Spleen (tissue), 11 donors: ENCODE measurements at regions not wholly inside any gene's neighbourhood (a gene's known extent, or its start where the extent isn't known, plus 50 kb on each side); places are given as distances from the start of the nearest gene placed in this dataset.
"Not testable (repeated sequence)": the region's sequence is repeated elsewhere in the genome, so short reads cannot be mapped to it uniquely, and the experiment has no call there.

ENCODE experiments used
- DNase-seq: peaks from one replicate; pipeline ENCODE4 v3.0.0-alpha.2; 2020
- H3K27ac ChIP-seq, 8 donors: fragments of 200-600 bp; sonication (generic) in 7 of 8; 1 replicate in 4 of 8; 2 replicates in 4 of 8; pipeline versions ENCODE4 v1.5.0 to v1.8.0; 2016 to 2021; ENCODE audit warnings: inconsistent platforms in 4 of 8, mild to moderate bottlenecking in 4 of 8, moderate library complexity in 1 of 8
- H3K27me3 ChIP-seq, 7 donors: fragments of 200-600 bp; sonication (generic) in 6 of 7; replicated peaks in 1 of 7; 1 replicate in 4 of 7; 2 replicates in 3 of 7; pipeline versions ENCODE4 v1.5.0 to v1.8.0; 2016 to 2021; ENCODE audit warnings: inconsistent platforms in 3 of 7, mild to moderate bottlenecking in 1 of 7
- H3K36me3 ChIP-seq, 6 donors: fragments of 200-600 bp; sonication (generic) in 5 of 6; 1 replicate in 4 of 6; 2 replicates in 2 of 6; pipeline versions ENCODE4 v1.5.0 to v1.8.0; 2016 to 2021; ENCODE audit warnings: inconsistent platforms in 2 of 6
- H3K4me1 ChIP-seq, 6 donors: fragments of 200-600 bp; sonication (generic) in 5 of 6; 1 replicate in 3 of 6; 2 replicates in 3 of 6; pipeline versions ENCODE4 v1.5.0 to v1.8.0; 2016 to 2021; ENCODE audit warnings: inconsistent platforms in 3 of 6
- H3K4me3 ChIP-seq, 8 donors: fragments of 200-600 bp; sonication (generic) in 7 of 8; 1 replicate in 4 of 8; 2 replicates in 4 of 8; pipeline versions ENCODE4 v1.5.0 to v1.8.0; 2016 to 2021; ENCODE audit warnings: inconsistent platforms in 4 of 8, mild to moderate bottlenecking in 4 of 8, moderate library complexity in 2 of 8
- H3K9me3 ChIP-seq, 8 donors: fragments of 200-600 bp; sonication (generic) in 7 of 8; 1 replicate in 4 of 8; 2 replicates in 4 of 8; pipeline versions ENCODE4 v1.5.0 to v1.8.0; 2016 to 2021; ENCODE audit warnings: inconsistent platforms in 4 of 8
- POLR2A ChIP-seq, 3 donors: fragments of 450-650 bp; IDR thresholded peaks; one replicate each; pipeline ENCODE4 v1.5.1; 2017; ENCODE audit warnings: antibody characterized with exemption in 3 of 3, mild to moderate bottlenecking in 1 of 3
- POLR2AphosphoS5 ChIP-seq, 3 donors: sonication (generic); formaldehyde crosslinking; IDR thresholded peaks; one replicate each; pipeline ENCODE4 v1.5.1; 2017; ENCODE audit warnings: antibody characterized with exemption in 3 of 3
- WGBS, 5 donors: extraction: QIAGEN DNeasy Blood & Tissue Kit in 3 of 5; methylation state at CpG; one replicate each; pipeline versions ENCODE4 v1.1.5 to v1.1.7; 2013 to 2018; 5-methylcytosine and 5-hydroxymethylcytosine counted together
- intact Hi-C: fragments of 100-400 bp; cut with DNase I; formaldehyde crosslinking; loops from one replicate; pipeline ENCODE4 v1.15.0; 2023; ENCODE audit warnings: low total_unique reads
- TF ChIP-seq, protein P1 (sequence below), 11 experiments: fragments of 200-600 bp in 7 of 11; fragments of 450-650 bp in 4 of 11; sonication (generic) in 4 of 11; IDR thresholded peaks in 8 of 11; conservative IDR thresholded peaks in 3 of 11; 1 replicate in 7 of 11; 2 replicates in 4 of 11; pipeline versions ENCODE4 v1.4.0 to v1.8.0; 2016 to 2021; ENCODE audit warnings: antibody characterized with exemption in 11 of 11, inconsistent platforms in 4 of 11, mild to moderate bottlenecking in 1 of 11
- donor health status: healthy with polysubstance abuse.
- donor health status: DM: no; HTN: no; CAD: no; lungs with moderate emphysema.
- donor health status: DM: no; HTN: no; CAD: no.
- donor health status: Bipolar disorder and iron deficiency.
- donor health status: healthy.
- donor health status: DM: no; HTN: no; CAD: no.
- donor health status: DM: yes; HTN: yes; CAD: no.

DNA sequence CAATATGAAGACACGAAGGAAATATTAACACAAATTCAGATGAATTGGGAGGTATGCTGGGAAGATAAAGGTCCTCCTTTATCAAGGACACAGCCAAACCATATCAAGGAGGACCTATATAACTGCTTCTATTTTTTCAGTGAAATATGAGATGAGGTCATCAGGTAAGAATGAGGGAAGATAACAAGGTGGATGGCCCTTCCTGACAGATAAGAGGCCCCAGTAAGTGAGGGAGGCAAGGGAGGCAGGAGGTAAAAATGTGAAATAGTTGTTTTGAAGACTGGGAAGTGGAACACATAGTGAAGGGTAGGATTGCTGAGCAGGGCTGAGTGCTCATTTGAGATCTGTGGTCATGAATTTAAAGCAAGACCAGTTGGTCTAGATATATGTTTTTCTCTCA is 60.0 kb upstream of the FOXE1 start:
- Histone ChIP-seq H3K4me1 (no peaks in the 10 kb centered on the region), H3K9me3 (peaks cover 0 to 13% (median 0%) of the 10 kb centered on the region in 8 donors), H3K36me3 (no peaks in the 10 kb centered on the region), H3K4me3 (no peak overlapping the region), H3K27me3 (peaks cover 0 to 26% (median 0%) of the 10 kb centered on the region in 7 donors), H3K27ac (no peak overlapping the region)
- WGBS, 5 donors, result 74 to 76% (median 74%) methylated on average over 1 of the region's 1 CpG
- TF ChIP-seq, protein P1, sequence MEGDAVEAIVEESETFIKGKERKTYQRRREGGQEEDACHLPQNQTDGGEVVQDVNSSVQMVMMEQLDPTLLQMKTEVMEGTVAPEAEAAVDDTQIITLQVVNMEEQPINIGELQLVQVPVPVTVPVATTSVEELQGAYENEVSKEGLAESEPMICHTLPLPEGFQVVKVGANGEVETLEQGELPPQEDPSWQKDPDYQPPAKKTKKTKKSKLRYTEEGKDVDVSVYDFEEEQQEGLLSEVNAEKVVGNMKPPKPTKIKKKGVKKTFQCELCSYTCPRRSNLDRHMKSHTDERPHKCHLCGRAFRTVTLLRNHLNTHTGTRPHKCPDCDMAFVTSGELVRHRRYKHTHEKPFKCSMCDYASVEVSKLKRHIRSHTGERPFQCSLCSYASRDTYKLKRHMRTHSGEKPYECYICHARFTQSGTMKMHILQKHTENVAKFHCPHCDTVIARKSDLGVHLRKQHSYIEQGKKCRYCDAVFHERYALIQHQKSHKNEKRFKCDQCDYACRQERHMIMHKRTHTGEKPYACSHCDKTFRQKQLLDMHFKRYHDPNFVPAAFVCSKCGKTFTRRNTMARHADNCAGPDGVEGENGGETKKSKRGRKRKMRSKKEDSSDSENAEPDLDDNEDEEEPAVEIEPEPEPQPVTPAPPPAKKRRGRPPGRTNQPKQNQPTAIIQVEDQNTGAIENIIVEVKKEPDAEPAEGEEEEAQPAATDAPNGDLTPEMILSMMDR (IDR thresholded peaks at IDR 0.05 in 8 of 11, conservative IDR thresholded peaks at IDR 0.05 in 3 of 11), result no peak
- no peak for DNase-seq
- intact Hi-C loops, result no loop called here

DNA sequence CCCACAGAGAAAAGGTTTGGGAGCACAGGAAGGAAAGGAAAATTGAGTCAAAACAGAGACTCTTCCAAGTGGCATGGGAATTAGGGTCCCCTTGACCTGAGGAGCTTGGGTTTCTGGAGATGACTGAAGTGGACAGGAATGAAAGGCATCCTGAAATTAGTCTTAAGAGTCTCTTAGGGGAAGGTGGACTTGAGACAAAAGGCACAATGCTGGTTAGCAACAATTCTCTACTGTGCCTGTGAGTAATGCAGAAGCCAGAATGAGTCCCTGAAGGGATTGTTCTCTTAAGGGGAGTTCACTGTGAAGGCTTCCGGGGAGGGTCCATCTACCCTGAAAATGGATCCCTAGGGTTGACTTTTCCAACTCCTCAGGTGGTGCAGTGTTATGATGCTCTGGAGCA is 58.4 kb upstream of the FOXE1 start:
- H3K4me1 ChIP-seq, result no peaks in the 10 kb centered on the region
- intact Hi-C loops, result no loop called here
- WGBS, 5 donors, result 94 to 100% (median 100%) methylated on average over 1 of the region's 1 CpG
- peaks cover 0 to 13% (median 0%) of the 10 kb centered on the region in 8 donors for H3K9me3 ChIP-seq
- TF ChIP-seq, protein P1 (IDR thresholded peaks at IDR 0.05 in 8 of 11, conservative IDR thresholded peaks at IDR 0.05 in 3 of 11), result no peak
- TF ChIP-seq POLR2A (IDR thresholded peaks at IDR 0.05), result no peak
- no peak for TF ChIP-seq POLR2AphosphoS5 (IDR thresholded peaks at IDR 0.05)
- H3K27me3 ChIP-seq, result peaks cover 0 to 21% (median 0%) of the 10 kb centered on the region in 7 donors
- DNase-seq, result no peak
- H3K4me3 ChIP-seq, result no peak overlapping the region
- no peak overlapping the region for H3K27ac ChIP-seq
- H3K36me3 ChIP-seq, result no peaks in the 10 kb centered on the region

DNA sequence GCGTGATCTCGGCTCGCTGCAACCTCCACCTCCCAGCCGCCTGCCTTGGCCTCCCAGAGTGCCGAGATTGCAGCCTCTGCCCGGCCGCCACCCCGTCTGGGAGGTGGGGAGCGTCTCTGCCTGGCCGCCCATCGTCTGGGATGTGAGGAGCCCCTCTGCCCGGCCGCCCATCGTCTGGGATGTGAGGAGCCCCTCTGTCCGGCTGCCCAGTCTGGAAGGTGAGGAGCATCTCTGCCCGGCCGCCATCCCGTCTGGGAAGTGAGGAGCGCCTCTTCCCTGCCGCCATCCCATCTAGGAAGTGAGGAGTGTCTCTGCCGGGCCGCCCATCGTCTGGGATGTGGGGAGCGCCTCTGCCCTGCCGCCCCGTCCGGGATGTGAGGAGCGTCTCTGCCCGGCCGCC is 56.9 kb upstream of the FOXE1 start:
- H3K4me3 ChIP-seq, H3K36me3 ChIP-seq, intact Hi-C loops, H3K4me1 ChIP-seq, DNase-seq, H3K27ac ChIP-seq: not testable (repeated sequence)
- WGBS, 5 donors, result 93 to 100% (median 95%) methylated on average over 1 to 30 of the region's 30 CpGs
- peaks cover 0 to 20% (median 0%) of the 10 kb centered on the region in 7 donors for H3K27me3 ChIP-seq
- peaks cover 0 to 13% (median 0%) of the 10 kb centered on the region in 8 donors for H3K9me3 ChIP-seq

DNA sequence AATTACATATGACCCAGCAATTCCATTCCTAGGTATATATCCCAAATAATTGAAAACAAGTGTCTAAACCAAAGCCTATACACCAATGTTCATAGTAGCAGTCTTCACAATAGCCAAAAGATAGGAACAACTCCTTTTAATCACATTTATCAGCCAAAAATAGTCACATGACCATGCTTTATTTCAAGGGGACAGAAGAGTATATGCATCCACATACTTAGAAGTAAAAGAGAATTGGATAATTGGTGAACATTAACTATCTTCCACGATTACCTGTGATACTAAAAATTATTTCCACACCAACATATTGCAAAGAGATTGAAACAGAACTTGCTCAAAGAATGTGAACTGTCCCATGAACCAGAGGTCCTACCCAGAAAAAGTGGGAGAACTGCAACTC is 51.8 kb upstream of the FOXE1 start:
- Histone ChIP-seq H3K9me3 (peaks cover 0 to 4% (median 0%) of the 10 kb centered on the region in 8 donors), H3K36me3 (no peaks in the 10 kb centered on the region), H3K27me3 (peaks cover 0 to 70% (median 19%) of the 10 kb centered on the region in 7 donors), H3K4me3 (no peak overlapping the region), H3K27ac (no peak overlapping the region), H3K4me1 (peaks cover 0 to 15% (median 12%) of the 10 kb centered on the region in 6 donors)
- intact Hi-C loops, result no loop called here
- TF ChIP-seq, protein P1 (IDR thresholded peaks at IDR 0.05 in 8 of 11, conservative IDR thresholded peaks at IDR 0.05 in 3 of 11), result no peak
- TF ChIP-seq POLR2AphosphoS5 (IDR thresholded peaks at IDR 0.05) (no peak), POLR2A (IDR thresholded peaks at IDR 0.05) (no peak)
- 72 to 86% (median 76%) methylated on average over 1 of the region's 1 CpG for WGBS, 5 donors
- no peak for DNase-seq

DNA sequence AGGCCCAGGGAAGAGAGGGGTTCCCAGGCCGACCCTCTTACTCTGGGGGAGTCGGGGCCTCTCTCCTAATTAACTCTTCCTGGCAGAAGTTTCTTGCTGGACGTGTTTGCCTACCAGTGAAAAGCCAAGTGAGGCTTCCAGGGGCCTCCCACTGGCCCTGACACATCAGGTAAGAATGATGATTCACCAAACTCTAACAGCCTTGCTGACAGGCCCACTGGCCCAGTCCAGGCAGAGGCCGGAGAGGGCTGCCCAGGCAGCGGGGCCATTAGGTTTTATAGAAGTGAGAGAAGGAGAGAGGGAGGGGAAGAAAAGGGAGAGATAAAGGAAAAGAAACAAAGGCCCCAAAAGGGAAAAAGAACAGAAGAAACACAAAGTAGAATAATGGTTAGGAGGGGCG is 50.8 kb upstream of the FOXE1 start:
- H3K27me3 ChIP-seq, result peaks cover 0 to 80% (median 20%) of the 10 kb centered on the region in 7 donors
- no peak overlapping the region for H3K4me3 ChIP-seq
- intact Hi-C loops, result no loop called here
- WGBS, 5 donors, result 83 to 90% (median 88%) methylated on average over 6 of the region's 6 CpGs
- no peak for DNase-seq
- TF ChIP-seq, protein P1 (IDR thresholded peaks at IDR 0.05 in 8 of 11, conservative IDR thresholded peaks at IDR 0.05 in 3 of 11), result no peak
- no peak for TF ChIP-seq POLR2AphosphoS5 (IDR thresholded peaks at IDR 0.05)
- TF ChIP-seq POLR2A (IDR thresholded peaks at IDR 0.05), result no peak
- H3K36me3 ChIP-seq, result no peaks in the 10 kb centered on the region
- H3K4me1 ChIP-seq, result peaks cover 0 to 15% (median 12%) of the 10 kb centered on the region in 6 donors
- no peak overlapping the region for H3K27ac ChIP-seq
- no peaks in the 10 kb centered on the region for H3K9me3 ChIP-seq
